ENCODE measurements at regions not wholly inside any gene's neighbourhood (a gene's known extent, or its start where the extent isn't known, plus 50 kb on each side); places are given as distances from the start of the nearest gene placed in this dataset.

- no peak overlapping the region for H3K4me3 ChIP-seq (ENCODE audit: low read depth, low read length)
- TF ChIP-seq, protein P1, sequence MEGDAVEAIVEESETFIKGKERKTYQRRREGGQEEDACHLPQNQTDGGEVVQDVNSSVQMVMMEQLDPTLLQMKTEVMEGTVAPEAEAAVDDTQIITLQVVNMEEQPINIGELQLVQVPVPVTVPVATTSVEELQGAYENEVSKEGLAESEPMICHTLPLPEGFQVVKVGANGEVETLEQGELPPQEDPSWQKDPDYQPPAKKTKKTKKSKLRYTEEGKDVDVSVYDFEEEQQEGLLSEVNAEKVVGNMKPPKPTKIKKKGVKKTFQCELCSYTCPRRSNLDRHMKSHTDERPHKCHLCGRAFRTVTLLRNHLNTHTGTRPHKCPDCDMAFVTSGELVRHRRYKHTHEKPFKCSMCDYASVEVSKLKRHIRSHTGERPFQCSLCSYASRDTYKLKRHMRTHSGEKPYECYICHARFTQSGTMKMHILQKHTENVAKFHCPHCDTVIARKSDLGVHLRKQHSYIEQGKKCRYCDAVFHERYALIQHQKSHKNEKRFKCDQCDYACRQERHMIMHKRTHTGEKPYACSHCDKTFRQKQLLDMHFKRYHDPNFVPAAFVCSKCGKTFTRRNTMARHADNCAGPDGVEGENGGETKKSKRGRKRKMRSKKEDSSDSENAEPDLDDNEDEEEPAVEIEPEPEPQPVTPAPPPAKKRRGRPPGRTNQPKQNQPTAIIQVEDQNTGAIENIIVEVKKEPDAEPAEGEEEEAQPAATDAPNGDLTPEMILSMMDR (IDR thresholded peaks at IDR 0.05; ENCODE audit: borderline replicate concordance, insufficient read depth, low read depth, low read length), result no peak
Observed at GRCh38 chr9:27939186-27939585, 365.9 kb upstream of the C9orf72 start.

GRCh38 chr9:27940535-27940934 lies 367.3 kb upstream of the C9orf72 start:
- H3K4me3 ChIP-seq (ENCODE audit: low read depth, low read length), result no peak overlapping the region
- TF ChIP-seq, protein P1 (IDR thresholded peaks at IDR 0.05; ENCODE audit: borderline replicate concordance, insufficient read depth, low read depth, low read length), result no peak

DNA sequence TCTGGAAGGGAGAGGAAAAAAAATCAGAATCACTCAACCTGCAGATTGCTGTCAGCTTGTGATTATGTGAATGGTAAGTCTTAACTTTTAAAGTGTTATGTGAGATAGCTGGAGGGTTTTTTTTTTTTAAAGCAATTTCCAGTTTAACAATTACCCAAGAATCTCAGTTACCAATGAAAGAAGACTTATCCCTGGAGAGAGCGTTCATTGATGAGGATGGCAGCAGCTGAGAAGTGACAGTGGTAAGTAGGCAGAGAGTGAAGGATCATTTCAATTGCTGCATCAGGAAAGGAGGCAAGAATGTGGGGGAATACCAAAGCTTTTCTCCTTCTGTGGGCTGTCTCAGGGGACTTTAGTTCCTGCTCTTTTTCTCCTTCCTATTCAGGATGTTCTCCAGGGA lies 370.2 kb upstream of the C9orf72 start:
- no peak overlapping the region for H3K4me3 ChIP-seq (ENCODE audit: low read depth, low read length)
- TF ChIP-seq, protein P1 (IDR thresholded peaks at IDR 0.05; ENCODE audit: borderline replicate concordance, insufficient read depth, low read depth, low read length), result no peak

- H3K4me3 ChIP-seq (ENCODE audit: low read depth, low read length), result no peak overlapping the region
- TF ChIP-seq, protein P1 (IDR thresholded peaks at IDR 0.05; ENCODE audit: borderline replicate concordance, insufficient read depth, low read depth, low read length), result no peak
Observed at GRCh38 chr9:27945386-27945785, 372.1 kb upstream of the C9orf72 start.

- no peak overlapping the region for H3K4me3 ChIP-seq (ENCODE audit: low read depth, low read length)
- TF ChIP-seq, protein P1 (IDR thresholded peaks at IDR 0.05; ENCODE audit: borderline replicate concordance, insufficient read depth, low read depth, low read length), result no peak
Observed at GRCh38 chr9:27950382-27950781, 377.1 kb upstream of the C9orf72 start.

DNA sequence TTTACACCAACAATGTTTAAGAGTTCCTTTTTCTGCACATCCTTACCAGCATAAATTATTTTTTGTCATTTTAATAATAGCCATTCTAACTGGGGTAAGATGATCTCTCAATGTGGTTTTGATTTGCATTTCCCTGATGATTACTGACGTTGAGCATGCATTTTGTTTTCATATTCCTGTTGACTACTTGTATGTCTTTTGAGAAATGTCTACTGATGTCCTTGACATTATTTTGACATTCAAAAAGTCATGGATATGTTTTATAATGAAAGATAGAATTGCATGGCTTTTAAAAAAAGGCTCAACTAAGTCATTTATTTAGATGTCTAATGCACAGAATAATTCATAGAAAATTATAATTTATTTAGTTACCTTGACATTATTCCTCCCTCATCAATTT lies 381.6 kb upstream of the C9orf72 start:
- TF ChIP-seq, protein P1 (IDR thresholded peaks at IDR 0.05; ENCODE audit: borderline replicate concordance, insufficient read depth, low read depth, low read length), result no peak
- no peak overlapping the region for H3K4me3 ChIP-seq (ENCODE audit: low read depth, low read length)

- H3K4me3 ChIP-seq (ENCODE audit: low read depth, low read length), result no peak overlapping the region
- TF ChIP-seq, protein P1 (IDR thresholded peaks at IDR 0.05; ENCODE audit: borderline replicate concordance, insufficient read depth, low read depth, low read length), result no peak
Observed at GRCh38 chr9:27963836-27964235, 390.6 kb upstream of the C9orf72 start.

Data from GM12875 (cell line).